ENCODE measurements at regions not wholly inside any gene's neighbourhood (a gene's known extent, or its start where the extent isn't known, plus 50 kb on each side); places are given as distances from the start of the nearest gene placed in this dataset.
"Not testable (repeated sequence)": the region's sequence is repeated elsewhere in the genome, so short reads cannot be mapped to it uniquely, and the experiment has no call there.

DNA sequence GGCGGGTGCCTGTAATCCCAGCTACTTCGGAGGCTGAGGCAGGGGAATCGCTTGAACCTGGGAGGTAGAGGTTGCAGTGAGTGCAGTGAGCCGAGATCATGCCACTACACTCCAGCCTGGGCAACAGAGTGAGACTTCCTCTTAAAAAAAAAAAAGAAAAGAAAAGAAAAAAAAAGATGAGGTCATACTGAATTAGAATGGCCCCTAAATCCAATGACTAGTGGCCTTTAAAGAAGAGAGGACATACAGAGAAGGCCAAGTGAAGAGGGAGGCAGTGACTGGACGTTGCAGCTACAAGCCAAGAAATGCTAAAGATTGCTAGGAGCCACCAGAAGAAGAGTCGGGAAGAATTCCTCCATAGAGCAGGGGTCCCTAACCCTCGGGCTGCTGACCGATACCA is 76.9 kb upstream of the TIAM1 start:
- DNase-seq (ENCODE audit: low read depth) = no peak
- H3K4me3 ChIP-seq (ENCODE audit: low read depth, low read length) = no peak overlapping the region
- TF ChIP-seq, protein P1, sequence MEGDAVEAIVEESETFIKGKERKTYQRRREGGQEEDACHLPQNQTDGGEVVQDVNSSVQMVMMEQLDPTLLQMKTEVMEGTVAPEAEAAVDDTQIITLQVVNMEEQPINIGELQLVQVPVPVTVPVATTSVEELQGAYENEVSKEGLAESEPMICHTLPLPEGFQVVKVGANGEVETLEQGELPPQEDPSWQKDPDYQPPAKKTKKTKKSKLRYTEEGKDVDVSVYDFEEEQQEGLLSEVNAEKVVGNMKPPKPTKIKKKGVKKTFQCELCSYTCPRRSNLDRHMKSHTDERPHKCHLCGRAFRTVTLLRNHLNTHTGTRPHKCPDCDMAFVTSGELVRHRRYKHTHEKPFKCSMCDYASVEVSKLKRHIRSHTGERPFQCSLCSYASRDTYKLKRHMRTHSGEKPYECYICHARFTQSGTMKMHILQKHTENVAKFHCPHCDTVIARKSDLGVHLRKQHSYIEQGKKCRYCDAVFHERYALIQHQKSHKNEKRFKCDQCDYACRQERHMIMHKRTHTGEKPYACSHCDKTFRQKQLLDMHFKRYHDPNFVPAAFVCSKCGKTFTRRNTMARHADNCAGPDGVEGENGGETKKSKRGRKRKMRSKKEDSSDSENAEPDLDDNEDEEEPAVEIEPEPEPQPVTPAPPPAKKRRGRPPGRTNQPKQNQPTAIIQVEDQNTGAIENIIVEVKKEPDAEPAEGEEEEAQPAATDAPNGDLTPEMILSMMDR (conservative IDR thresholded peaks at IDR 0.05; ENCODE audit: low read depth, low read length) = no peak

DNA sequence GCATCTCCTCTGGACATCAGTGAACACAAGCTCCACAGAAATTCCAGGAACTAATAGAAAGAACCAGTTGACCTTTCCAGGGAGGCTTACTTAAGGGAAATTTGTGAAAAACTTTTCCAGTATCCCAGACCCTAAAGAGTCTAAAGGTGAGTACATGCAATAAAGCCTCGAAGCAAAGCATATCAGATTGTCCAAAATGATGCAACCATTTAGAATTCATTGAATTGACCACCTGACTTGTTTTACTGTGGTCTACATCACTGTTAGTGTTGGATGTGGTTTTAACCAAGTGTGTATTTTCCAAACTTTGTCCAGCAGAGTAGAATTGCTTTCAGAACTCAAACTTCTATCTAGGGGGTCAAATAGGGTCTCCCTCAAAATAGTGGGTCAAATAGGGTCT is 76.3 kb upstream of the TIAM1 start:
- H3K4me3 ChIP-seq (ENCODE audit: low read depth, low read length) = no peak overlapping the region
- TF ChIP-seq, protein P1 (conservative IDR thresholded peaks at IDR 0.05; ENCODE audit: low read depth, low read length) = no peak
- DNase-seq (ENCODE audit: low read depth) = no peak

DNA sequence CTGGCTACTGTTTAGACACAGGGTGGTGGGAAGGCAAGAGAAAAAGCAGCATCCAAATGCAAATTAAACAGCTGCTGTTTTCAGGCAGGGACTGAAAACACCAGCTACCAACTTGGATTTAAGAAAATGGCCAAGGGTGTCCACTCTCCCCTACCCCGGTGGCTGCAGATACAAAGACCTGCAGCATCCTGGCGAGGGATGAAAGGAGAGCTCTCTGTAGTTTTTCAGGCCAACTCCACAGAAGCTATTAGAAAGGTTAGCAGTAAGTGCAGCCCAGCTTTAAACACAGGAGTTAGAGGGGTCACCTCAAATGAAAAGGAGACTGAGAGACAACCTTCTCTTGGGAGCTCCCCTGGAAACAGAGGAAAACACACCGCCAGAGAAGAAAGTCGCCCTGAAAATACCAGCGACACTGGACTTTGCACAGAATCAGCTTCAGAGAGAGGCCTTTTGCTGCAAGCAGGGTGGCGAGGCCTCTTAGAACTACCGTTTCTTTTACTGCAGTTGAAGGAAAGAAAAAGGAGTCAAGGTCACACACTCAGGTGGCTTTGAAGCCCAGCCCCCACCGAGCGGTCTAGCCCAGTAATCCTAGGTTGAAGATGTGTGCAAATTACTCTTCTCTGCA is 74.4 kb upstream of the TIAM1 start:
- H3K4me3 ChIP-seq (ENCODE audit: low read depth, low read length) = no peak overlapping the region
- no peak for DNase-seq (ENCODE audit: low read depth)
- TF ChIP-seq, protein P1 (conservative IDR thresholded peaks at IDR 0.05; ENCODE audit: low read depth, low read length) = no peak

DNA sequence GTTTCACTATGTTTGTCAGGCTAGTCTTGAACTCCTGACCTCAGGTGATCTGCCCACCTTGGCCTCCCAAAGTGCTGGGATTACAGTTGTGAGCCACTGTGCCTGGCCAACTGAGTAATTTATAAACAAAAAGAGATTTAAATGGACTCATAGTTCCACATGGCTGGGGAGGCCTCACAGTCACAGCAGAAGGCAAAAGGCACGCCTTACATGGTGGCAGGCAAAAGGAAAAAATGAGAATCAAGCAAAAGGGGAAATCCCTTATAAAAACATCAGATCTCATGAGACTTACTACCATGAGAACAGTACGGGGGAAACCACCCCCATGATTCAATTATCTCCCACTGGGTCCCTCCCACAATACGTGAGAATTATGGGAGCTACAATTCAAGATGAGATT is 73.2 kb upstream of the TIAM1 start:
- DNase-seq (ENCODE audit: low read depth); H3K4me3 ChIP-seq (ENCODE audit: low read depth, low read length): not testable (repeated sequence)

DNA sequence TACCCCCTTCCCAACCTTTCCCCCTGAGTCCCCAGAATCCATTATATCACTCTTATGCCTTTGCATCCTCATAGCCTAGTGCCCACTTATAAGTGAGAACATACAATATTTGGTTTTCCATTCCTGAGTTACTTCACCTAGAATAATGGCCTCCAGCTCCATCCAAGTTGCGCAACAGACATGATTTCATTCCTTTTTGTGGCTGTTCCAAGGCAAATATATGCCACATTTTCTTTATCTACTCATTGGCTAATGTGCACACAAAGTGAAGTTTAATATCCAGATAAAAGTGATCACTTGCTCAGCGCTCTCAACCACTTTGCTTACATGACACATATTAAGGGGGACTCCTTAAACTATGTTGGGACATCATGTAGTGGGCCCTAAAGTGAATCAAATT is 72.4 kb upstream of the TIAM1 start:
- TF ChIP-seq, protein P1 (conservative IDR thresholded peaks at IDR 0.05; ENCODE audit: low read depth, low read length) = no peak
- H3K4me3 ChIP-seq (ENCODE audit: low read depth, low read length) = no peak overlapping the region
- DNase-seq (ENCODE audit: low read depth) = no peak

DNA sequence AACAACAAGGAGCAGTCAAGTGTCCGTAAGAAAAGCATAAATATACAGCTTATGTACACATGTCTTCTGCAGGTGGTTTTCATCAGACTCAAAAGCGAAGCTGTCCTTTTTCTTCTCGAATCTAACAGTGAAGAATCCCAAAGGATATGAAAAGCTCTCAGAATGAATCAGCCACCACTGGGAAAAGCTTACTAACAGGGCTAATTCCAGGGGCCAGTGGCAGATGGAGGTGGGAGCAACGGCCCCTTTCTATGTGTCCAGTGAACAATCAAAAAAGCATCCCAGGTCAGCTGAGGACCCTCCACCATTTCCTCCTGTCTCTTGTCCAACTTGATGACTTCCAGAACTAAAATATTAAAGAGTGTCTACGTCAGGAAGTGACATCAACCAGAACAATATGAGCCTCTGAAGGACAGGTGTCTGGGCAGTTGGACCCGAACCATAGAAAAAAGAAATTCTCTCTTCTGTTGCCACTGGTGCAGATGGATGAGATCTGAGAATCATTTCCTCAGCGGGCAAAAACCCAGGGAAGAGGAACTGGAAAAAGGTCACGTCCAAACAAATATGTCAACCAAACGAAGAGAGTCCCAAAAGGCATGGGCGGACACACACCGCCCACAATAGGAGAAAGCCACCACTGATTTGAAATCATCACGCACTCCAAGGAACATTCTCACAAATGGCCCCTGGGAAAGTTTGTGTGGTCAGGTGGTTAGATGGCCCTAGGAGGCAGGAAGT is 70.4 kb upstream of the TIAM1 start:
- no peak for DNase-seq (ENCODE audit: low read depth)
- no peak overlapping the region for H3K4me3 ChIP-seq (ENCODE audit: low read depth, low read length)
- TF ChIP-seq, protein P1 (conservative IDR thresholded peaks at IDR 0.05; ENCODE audit: low read depth, low read length) = no peak

DNA sequence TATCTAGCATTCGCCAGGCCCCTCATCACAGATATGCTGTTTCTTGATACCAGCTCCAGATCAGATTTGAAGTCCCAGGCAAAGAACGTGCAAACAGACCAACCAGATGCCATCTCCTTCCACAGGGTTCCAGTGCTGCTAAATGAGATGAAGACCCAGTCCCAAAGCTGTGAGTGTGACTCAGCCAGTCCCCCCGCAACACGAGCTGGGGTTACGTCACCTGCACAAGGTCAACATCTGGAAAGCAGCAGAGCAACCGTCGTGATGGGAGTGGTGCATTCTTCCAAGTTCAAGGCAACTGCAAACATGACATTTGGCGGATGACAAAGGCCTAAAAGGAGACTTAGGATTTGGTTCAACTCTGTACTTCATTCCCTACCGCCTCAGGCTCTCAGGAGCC is 69.6 kb upstream of the TIAM1 start:
- no peak for DNase-seq (ENCODE audit: low read depth)
- H3K4me3 ChIP-seq (ENCODE audit: low read depth, low read length) = no peak overlapping the region
- TF ChIP-seq, protein P1 (conservative IDR thresholded peaks at IDR 0.05; ENCODE audit: low read depth, low read length) = no peak

Data from epithelial cell of proximal tubule (primary cell).